GM18517 (cell line): ENCODE measurements at regions not wholly inside any gene's neighbourhood (a gene's known extent, or its start where the extent isn't known, plus 50 kb on each side); places are given as distances from the start of the nearest gene placed in this dataset.

Source experiments
- ATAC-seq: cut with Tn5 transposase; IDR thresholded peaks from one replicate; pipeline ENCODE4 v1.9.1; 2021; ENCODE audit warnings: mild to moderate bottlenecking, moderate library complexity; ENCODE audit not compliant: unreplicated experiment

DNA sequence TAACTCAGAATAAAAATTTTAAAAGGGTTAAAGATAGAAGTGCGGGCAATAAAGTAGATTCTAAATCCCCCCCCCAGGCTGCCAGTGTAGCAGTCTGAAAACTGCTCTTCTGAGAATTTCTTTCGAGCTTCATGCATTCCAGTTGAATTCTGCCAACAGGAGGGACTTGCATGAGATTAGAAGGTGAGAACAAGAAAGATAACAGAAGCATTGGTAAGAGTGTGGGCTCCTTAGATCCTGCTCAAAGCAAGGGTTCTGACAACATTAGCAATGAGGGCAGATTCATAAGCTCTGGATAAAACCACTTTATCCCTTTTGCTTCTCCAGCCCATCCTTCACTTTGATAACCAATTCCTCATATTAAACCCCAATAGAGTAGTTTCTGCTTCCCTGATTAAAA is 235.9 kb upstream of the CDH6 start:
- no peak for ATAC-seq

DNA sequence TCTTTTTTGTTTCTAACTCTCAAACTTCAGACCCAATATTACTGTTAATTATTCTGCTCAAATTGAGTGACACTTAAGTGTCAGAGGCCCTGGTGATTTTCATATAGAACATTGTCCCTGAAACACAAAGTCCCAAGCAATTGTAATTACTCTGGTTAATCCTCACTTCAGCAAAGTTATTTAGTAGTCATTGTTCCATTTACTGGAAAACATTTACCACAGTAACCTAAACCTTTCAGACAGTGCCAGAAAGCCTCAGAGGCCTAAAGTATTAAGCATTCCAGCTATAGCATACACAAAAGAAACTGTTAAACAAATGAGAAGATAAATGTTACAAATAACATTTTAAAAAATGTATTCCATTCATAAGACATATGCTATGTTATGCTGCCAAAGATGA is 237.2 kb upstream of the CDH6 start:
- no peak for ATAC-seq

GRCh38 chr5:30937070-30937469 is 256.4 kb upstream of the CDH6 start:
- ATAC-seq, result no peak

- ATAC-seq, result no peak
These were observed 259.9 kb upstream of the CDH6 start for GRCh38 chr5:30933599-30933998.

DNA sequence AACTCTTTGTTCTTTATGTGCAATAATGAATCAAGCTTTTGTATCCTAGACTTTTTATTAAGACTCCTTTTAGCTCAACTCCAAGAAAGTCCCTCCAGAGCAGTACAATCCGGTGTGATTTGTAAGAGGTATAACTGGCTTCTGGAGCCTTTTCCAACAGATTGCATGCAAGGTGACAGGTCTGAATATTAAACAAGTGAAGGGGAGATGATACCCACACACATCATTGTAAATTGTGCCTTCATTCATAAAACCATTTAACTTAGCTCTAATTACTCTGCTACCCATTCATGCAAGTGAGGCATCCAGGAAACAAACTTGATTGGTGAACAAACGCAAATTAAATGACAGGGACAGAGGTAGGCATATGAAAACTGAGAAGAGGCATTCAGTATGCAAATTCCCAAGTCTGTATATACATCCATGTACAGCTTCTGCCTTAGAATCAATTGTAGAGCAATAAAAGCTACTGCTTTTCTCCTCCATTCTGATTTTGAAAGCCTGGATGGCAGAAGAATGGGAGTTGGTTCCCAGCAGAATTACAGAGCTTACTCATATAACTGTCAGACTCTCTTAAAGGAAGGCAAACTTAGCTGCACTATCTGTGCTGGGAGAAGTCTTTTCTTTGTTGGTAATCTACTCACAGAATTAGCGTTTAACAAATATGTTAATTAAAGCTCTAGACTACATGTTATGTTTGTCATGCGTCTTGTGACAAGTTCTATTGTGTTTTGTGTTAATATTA is 261.0 kb upstream of the CDH6 start:
- ATAC-seq, result no peak

- ATAC-seq, result no peak
These were observed 262.8 kb upstream of the CDH6 start for GRCh38 chr5:30930736-30931135.

- ATAC-seq, result no peak
These were observed 264.5 kb upstream of the CDH6 start for GRCh38 chr5:30928956-30929355.

- no peak for ATAC-seq
These were observed 267.3 kb upstream of the CDH6 start for GRCh38 chr5:30926218-30926617.

GRCh38 chr5:30921388-30921787 is 272.1 kb upstream of the CDH6 start:
- no peak for ATAC-seq

DNA sequence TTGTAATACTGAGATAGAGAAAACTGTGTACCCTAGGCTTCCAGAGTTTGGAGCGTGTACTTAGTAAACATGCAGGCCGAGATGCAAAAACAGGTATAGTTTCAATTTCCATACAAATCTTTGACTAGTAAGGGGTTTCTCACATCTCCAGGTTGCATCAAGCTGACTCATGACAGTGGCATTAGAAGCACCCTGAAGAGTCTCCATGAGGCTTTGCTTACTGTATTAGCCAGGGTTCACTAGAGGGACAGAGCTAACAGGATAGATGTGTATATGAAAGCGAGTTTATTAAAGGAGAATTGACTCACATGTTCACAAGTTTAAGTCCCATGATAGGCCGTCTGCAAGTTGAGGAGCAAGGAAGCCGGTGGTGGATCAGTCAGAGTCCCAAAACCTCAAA is 275.3 kb upstream of the CDH6 start:
- ATAC-seq, result no peak

- no peak for ATAC-seq
These were observed 285.1 kb upstream of the CDH6 start for GRCh38 chr5:30908356-30908755.

DNA sequence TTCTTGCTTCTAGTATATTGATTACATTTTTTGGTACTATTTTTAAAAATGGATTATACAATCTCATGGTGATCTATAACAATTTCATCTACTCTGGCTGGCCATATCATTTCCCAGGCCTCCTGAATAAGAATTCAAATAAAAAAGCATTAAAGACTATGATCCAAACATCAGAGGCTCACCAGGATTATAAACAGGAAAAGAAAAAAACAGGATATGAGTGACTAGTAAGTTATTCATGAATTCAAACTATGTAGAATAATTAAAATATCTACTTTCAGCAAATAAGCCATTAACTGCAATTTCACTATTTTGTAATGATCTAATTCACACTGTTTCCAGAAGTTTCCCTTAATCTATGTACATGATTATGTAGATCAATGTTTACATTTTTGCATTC is 293.1 kb upstream of the CDH6 start:
- no peak for ATAC-seq

DNA sequence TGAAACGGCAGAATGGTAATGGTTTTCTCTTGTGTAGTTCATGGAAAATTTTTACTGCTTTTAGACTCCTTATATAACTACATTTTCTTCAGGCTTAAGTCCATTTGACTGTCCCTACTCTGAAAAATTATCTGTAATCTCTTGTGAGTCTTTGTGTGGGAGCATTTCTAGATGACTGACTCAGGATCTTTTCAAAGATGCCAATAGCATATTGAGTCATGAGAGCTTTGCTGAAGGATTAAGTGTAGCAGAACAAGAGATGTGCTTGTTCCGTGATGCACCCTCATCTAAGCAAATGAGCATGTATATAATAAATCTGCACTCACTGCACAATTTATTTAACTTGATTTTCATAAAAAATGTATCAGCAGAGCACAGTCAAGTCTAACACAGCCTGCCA is 298.7 kb upstream of the CDH6 start:
- no peak for ATAC-seq

- no peak for ATAC-seq
These were observed 301.8 kb upstream of the CDH6 start for GRCh38 chr5:30891660-30892059.

DNA sequence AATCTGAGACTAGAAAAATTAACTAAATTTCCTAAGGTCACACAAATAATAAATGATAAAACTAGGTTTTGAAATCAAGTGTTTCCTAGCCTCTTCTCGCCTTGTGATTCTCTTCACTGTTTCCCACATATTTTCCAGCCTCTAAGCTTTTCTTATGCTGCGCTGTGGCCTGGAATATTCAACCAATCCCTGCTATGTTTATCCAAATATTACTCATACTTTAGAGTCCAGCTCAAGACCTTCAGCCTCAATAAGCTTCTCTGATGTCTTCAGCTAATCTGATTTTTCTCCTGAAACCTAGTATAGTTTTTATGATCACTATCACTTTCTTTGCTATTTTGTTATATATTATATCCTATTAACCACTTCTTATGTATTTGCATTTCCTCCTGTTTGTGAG is 303.1 kb upstream of the CDH6 start:
- no peak for ATAC-seq

DNA sequence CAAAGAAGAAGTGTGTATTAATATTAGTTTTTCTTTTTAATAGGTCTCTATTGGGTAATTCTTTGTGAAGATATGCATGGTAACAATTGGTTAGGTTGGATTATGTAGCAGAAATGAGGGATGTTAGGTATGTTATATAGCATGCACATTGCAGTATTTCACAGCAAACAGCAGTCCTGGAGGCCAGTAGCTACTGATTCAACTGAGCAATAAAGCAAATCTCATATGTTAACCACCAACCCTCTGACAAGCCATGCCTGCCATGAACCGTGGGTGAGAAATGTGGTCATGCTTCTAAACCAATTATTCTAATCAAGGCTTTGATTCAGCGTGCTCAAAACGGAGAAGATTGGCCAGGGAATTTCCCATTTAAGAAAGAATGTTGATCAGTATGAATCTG is 313.0 kb upstream of the CDH6 start:
- no peak for ATAC-seq

- ATAC-seq, result no peak
These were observed 313.6 kb upstream of the CDH6 start for GRCh38 chr5:30879887-30880286.

- no peak for ATAC-seq
These were observed 314.7 kb upstream of the CDH6 start for GRCh38 chr5:30878746-30879145.

DNA sequence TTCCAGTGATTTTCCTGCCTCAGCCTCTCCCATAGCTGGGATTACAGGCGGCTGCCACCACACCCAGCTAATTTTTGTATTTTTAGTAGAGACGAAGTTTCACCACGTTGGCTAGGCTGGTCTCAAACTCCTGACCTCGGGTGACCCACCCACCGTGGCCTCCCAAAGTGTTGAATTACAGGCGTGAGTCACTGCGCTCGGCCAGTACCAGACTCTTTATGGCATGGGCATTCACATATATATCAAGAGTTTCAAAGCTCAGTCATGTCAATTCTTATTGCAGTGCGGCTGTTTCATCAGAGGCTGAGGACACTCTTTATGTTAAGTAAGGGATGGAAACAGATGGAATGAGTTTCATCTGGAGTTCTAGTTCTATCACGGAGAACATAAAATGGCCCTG is 315.2 kb upstream of the CDH6 start:
- no peak for ATAC-seq

- ATAC-seq, result no peak
These were observed 319.0 kb upstream of the CDH6 start for GRCh38 chr5:30874241-30875034.

DNA sequence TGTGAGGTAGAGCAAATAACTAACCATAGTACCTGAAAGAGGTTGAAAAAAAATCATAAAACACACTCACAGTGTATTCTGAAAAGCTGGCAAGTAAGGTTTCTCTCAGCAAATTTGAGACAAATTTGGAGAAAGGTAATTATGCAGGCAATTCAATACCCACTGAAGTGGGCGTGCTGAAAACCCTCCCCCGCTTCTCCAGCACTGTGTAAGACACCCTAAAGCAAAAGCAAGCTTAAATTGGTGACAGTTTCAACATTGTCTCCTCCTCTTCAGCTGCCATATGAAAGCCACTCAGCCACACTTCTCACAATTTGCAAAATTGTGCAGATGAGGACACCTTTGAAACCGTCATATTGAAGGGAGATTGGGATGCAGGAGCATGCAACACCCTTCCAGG is 322.3 kb upstream of the CDH6 start:
- ATAC-seq, result no peak

DNA sequence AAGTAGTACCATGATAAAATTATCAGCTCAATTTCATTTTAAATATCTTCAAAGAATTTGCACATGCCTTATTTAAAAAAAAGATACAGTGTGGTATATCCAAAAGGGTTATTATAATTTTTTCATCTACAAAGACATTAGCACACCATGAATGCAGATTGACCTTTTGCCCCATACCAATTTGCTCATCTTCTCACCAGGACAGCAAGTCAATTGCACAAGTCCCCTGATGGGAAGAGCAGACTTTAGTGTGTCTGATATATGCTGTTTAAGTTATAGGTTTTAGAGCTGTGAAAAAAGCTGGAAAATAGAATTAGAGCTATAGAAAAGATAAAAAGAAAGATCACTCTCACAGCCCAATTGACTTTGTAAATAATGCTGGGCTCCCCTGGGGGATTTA is 325.8 kb upstream of the CDH6 start:
- ATAC-seq, result no peak

DNA sequence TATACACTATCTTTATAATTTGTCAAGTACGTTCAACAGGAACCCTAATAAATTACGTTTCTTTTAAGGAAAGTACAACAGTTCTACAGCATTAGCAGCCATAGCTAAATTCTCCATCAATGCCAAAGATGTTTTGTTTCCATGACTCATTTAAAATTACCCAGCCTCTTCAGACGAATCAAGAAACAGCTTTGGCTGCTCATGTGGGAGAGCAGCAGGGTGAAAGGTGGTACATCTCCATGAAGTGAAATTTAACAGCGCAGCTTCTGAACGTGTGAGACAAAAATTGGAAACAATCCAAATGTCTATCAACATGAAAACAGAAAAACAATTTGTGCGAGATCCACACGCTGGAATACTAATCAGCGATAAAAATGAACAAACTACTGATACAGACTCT is 327.3 kb upstream of the CDH6 start:
- no peak for ATAC-seq
